A549 (cell line): ENCODE measurements at regions not wholly inside any gene's neighbourhood (a gene's known extent, or its start where the extent isn't known, plus 50 kb on each side); places are given as distances from the start of the nearest gene placed in this dataset.
"Not testable (repeated sequence)": the region's sequence is repeated elsewhere in the genome, so short reads cannot be mapped to it uniquely, and the experiment has no call there.

ENCODE experiments used
- ATAC-seq, 2 experiments: fragments of 200-7000 bp in 1 of 2; fragments of >200 bp in 1 of 2; cut with Nextera tagmentation in 1 of 2; cut with Tn5 transposase in 1 of 2; 3 replicates each; pipeline versions ENCODE4 v1.8.0 to v1.9.1; 2018 to 2020; ENCODE audit warnings: mild to moderate bottlenecking in 1 of 2, moderate library complexity in 1 of 2
- CTCF ChIA-PET: fragments of 300-600 bp; sonication (Branson Sonifier 250); formaldehyde crosslinking; extraction: SDS; loops from one replicate; lab custom pipeline; 2021; ENCODE audit warnings: antibody characterized with exemption, inconsistent platforms; lab: Yijun Ruan, JAX
- POLR2A ChIA-PET: fragments of 350-600 bp; formaldehyde crosslinking; extraction: SDS; loops from one replicate; lab custom pipeline; 2021; ENCODE audit warnings: antibody characterized with exemption, inconsistent platforms; lab: Yijun Ruan, JAX
- DNase-seq, 2 experiments: peaks; one replicate each; pipeline versions ENCODE4 v3.0.0 to v3.0.0-alpha.2; 2011 to 2016; ENCODE audit warnings: low read depth in 1 of 2, low spot score in 1 of 2
- FAIRE-seq: peaks from 2 replicates; lab custom pipeline; 2011; peaks lifted over from hg19 to GRCh38; lab: Jason Lieb, UNC
- H3K27ac ChIP-seq, 2 experiments: fragments of >200 bp; sonication (Bioruptor Twin); formaldehyde crosslinking; 3 replicates each; pipeline ENCODE4 v1.5.1; 2016 to 2017
- H3K4me1 ChIP-seq: fragments of >200 bp; sonication (Bioruptor Twin); formaldehyde crosslinking; 3 replicates; pipeline ENCODE4 v1.6.1; 2016
- H3K4me2 ChIP-seq: fragments of >200 bp; sonication (Bioruptor Twin); formaldehyde crosslinking; 3 replicates; pipeline ENCODE4 v1.6.1; 2016
- H3K4me3 ChIP-seq: fragments of >200 bp; sonication (Bioruptor Twin); formaldehyde crosslinking; 3 replicates; pipeline ENCODE4 v1.5.1; 2016
- H3K9me3 ChIP-seq: fragments of >200 bp; sonication (Bioruptor Twin); formaldehyde crosslinking; 3 replicates; pipeline ENCODE4 v1.6.1; 2016
- CBX2 ChIP-seq: fragments of 200-600 bp; sonication (generic); IDR thresholded peaks from 2 replicates; pipeline ENCODE4 v1.6.1; 2016; ENCODE audit warnings: low read depth, mild to moderate bottlenecking, borderline replicate concordance
- CBX8 ChIP-seq: fragments of 200-600 bp; sonication (generic); IDR thresholded peaks from 2 replicates; pipeline ENCODE4 v1.6.1; 2016
- FOXS1 ChIP-seq: fragments of 250-450 bp; sonication (Bioruptor Pico); IDR thresholded peaks from 2 replicates; pipeline ENCODE4 v1.5.0; 2020; ENCODE audit warnings: mild to moderate bottlenecking, moderate library complexity
- HDAC2 ChIP-seq: fragments of 200-600 bp; sonication (generic); IDR thresholded peaks from 2 replicates; pipeline ENCODE4 v1.6.1; 2016
- MAZ ChIP-seq: fragments of 150-350 bp; IDR thresholded peaks from 2 replicates; pipeline ENCODE4 v1.6.1; 2014; ENCODE audit warnings: antibody characterized with exemption, low read depth, low read length, borderline replicate concordance
- POLR2A ChIP-seq: IDR thresholded peaks from 2 replicates; pipeline ENCODE4 v1.6.1; 2012; ENCODE audit warnings: mild to moderate bottlenecking, low read length
- WGBS: methylation state at CpG from one replicate; pipeline ENCODE4 v1.1.6; 2017; ENCODE audit errors: missing lambda C conversion rate; 5-methylcytosine and 5-hydroxymethylcytosine counted together
- TF ChIP-seq, protein P1 (sequence below): fragments of 150-350 bp; IDR thresholded peaks from 2 replicates; pipeline ENCODE4 v1.6.1; 2014; ENCODE audit warnings: low read depth, mild to moderate bottlenecking, low read length
- TF ChIP-seq, protein P2 (sequence below): fragments of >200 bp; sonication (Bioruptor Twin); formaldehyde crosslinking; IDR thresholded peaks from 3 replicates; pipeline ENCODE4 v1.5.1; 2016
- TF ChIP-seq, protein P3 (sequence below): fragments of 200-600 bp; sonication (generic); IDR thresholded peaks from 2 replicates; pipeline ENCODE4 v1.6.1; 2016; ENCODE audit warnings: antibody characterized with exemption, mild to moderate bottlenecking, moderate library complexity

DNA sequence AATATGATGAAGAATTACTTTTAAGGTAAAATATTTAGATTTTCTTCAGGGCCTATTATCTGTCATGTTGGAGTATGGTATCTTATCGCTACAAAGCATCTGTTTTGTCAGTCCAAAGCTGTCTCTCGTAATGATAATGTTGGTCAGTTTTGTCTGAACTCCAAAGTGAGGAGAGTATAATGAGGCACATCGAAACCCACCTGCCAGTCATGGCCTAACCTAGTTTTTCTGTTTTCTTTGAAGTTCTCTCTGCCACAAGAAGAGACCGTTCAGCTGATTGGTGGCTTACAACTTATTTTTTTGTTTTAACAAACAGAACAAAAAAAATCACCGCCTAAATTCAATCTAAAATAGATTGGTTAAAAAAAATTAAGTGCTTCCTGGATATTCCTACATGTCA lies 1387.9 kb downstream of the RPIA start:
- Histone ChIP-seq H3K4me2 (no peak overlapping the region), H3K4me1 (no peaks in the 10 kb centered on the region), H3K9me3 (no peaks in the 10 kb centered on the region), H3K27ac (no peak overlapping the region), H3K4me3 (no peak overlapping the region)
- FAIRE-seq, result no peak
- no peak for ATAC-seq
- TF ChIP-seq, protein P1, sequence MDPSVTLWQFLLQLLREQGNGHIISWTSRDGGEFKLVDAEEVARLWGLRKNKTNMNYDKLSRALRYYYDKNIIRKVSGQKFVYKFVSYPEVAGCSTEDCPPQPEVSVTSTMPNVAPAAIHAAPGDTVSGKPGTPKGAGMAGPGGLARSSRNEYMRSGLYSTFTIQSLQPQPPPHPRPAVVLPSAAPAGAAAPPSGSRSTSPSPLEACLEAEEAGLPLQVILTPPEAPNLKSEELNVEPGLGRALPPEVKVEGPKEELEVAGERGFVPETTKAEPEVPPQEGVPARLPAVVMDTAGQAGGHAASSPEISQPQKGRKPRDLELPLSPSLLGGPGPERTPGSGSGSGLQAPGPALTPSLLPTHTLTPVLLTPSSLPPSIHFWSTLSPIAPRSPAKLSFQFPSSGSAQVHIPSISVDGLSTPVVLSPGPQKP, result no peak
- TF ChIP-seq FOXS1 (CRISPR knock-in tag) (no peak), HDAC2 (no peak), CBX8 (no peak), POLR2A (no peak), CBX2 (no peak), MAZ (no peak)
- TF ChIP-seq, protein P2, sequence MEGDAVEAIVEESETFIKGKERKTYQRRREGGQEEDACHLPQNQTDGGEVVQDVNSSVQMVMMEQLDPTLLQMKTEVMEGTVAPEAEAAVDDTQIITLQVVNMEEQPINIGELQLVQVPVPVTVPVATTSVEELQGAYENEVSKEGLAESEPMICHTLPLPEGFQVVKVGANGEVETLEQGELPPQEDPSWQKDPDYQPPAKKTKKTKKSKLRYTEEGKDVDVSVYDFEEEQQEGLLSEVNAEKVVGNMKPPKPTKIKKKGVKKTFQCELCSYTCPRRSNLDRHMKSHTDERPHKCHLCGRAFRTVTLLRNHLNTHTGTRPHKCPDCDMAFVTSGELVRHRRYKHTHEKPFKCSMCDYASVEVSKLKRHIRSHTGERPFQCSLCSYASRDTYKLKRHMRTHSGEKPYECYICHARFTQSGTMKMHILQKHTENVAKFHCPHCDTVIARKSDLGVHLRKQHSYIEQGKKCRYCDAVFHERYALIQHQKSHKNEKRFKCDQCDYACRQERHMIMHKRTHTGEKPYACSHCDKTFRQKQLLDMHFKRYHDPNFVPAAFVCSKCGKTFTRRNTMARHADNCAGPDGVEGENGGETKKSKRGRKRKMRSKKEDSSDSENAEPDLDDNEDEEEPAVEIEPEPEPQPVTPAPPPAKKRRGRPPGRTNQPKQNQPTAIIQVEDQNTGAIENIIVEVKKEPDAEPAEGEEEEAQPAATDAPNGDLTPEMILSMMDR, result no peak
- TF ChIP-seq, protein P3, sequence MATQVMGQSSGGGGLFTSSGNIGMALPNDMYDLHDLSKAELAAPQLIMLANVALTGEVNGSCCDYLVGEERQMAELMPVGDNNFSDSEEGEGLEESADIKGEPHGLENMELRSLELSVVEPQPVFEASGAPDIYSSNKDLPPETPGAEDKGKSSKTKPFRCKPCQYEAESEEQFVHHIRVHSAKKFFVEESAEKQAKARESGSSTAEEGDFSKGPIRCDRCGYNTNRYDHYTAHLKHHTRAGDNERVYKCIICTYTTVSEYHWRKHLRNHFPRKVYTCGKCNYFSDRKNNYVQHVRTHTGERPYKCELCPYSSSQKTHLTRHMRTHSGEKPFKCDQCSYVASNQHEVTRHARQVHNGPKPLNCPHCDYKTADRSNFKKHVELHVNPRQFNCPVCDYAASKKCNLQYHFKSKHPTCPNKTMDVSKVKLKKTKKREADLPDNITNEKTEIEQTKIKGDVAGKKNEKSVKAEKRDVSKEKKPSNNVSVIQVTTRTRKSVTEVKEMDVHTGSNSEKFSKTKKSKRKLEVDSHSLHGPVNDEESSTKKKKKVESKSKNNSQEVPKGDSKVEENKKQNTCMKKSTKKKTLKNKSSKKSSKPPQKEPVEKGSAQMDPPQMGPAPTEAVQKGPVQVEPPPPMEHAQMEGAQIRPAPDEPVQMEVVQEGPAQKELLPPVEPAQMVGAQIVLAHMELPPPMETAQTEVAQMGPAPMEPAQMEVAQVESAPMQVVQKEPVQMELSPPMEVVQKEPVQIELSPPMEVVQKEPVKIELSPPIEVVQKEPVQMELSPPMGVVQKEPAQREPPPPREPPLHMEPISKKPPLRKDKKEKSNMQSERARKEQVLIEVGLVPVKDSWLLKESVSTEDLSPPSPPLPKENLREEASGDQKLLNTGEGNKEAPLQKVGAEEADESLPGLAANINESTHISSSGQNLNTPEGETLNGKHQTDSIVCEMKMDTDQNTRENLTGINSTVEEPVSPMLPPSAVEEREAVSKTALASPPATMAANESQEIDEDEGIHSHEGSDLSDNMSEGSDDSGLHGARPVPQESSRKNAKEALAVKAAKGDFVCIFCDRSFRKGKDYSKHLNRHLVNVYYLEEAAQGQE, result no peak
- DNase-seq, result no peak
- CTCF ChIA-PET, result no interaction called here
- POLR2A ChIA-PET, result no interaction called here
- 3% methylated on average over 5 of the region's 5 CpGs for WGBS

DNA sequence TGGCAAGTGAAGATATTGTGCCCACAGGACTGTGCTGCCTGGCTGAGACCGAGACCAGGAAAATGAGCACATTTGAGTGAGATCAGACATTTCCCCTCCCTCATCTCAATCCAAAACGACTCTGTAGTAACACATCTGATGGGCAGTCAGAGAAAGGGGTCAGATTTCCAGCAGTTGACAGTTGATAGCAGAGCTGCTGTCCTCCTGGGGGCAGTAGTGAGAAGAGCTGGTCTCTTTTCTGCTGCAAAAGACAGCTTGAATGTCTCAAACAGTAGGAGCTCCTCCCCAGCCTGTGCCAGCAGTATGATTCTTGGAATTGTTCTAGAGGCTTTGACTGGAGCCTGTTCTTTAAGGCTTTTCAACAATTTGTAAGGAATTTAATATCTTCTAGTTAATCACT lies 1396.3 kb downstream of the RPIA start:
- peak in 1 of 2 experiments; percentile 57; a peak in 2 of 6 replicates for ATAC-seq
- POLR2A ChIA-PET, result not testable (repeated sequence)

DNA sequence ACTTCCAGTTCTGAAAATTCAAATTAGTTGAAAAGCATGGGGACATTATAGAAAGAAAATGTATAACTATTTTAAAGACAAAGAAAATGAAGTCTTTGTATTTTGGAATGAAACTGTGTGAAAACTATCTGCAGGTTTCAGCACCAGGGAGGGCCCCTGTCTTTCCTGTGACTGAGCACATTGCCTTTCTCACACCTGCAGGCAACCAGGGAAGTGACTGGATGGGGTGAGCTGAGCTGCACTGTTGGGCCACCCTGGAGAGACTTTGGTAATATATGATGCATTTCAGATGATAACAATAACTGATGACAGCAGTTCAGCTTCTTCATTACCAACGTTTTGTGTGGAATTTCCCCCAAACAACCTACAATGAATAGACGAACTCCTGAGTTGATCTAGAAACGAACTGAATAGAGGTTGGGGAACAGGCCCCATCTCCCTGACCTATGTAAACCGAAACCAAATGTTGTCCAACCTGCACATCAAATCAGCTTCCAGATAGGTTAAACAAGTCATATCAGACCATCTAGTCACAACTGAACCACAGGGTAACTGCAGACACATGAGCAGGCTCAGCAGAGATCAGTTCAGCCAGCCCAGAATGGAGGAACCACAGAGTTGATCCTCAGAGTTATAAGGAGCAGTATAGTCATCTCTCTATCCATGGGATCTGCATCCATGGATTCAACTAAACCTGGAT lies 1402.2 kb downstream of the RPIA start:
- WGBS, result 7% methylated on average over 3 of the region's 4 CpGs
- H3K4me1 ChIP-seq, H3K27ac ChIP-seq, DNase-seq, ATAC-seq, POLR2A ChIA-PET, FAIRE-seq, H3K4me2 ChIP-seq, H3K9me3 ChIP-seq, CTCF ChIA-PET, H3K4me3 ChIP-seq: not testable (repeated sequence)

More for the DNA sequence above, 1396.3 kb downstream of the RPIA start:
- 0% methylated on average over 2 of the region's 2 CpGs for WGBS
- H3K4me3 ChIP-seq, H3K4me2 ChIP-seq, H3K27ac ChIP-seq, FAIRE-seq, CTCF ChIA-PET, H3K9me3 ChIP-seq, H3K4me1 ChIP-seq, DNase-seq: not testable (repeated sequence)

DNA sequence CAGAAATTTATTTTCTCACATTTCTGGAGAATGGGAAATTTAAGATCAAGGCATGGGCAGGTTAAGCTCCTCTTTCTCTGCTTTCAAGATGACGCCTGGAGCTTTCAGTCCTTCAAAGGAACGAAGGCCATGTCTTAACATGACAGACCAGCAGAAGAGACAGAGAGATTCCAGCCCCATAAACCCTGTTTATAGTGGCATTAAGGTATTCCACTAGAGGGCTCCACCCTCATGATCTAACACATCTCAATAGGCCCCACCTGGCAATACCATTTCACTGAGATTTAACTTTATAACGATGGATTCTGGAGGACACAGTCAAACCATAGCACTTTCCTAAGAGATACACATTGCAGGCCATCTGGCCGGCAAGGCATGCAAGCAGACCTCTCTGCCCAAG lies 1406.1 kb downstream of the RPIA start:
- H3K9me3 ChIP-seq, H3K4me3 ChIP-seq, H3K27ac ChIP-seq, CTCF ChIA-PET, H3K4me2 ChIP-seq, FAIRE-seq, POLR2A ChIA-PET, H3K4me1 ChIP-seq, DNase-seq: not testable (repeated sequence)
- peak in 1 of 2 experiments; percentile 57; a peak in 1 of 6 replicates for ATAC-seq
- WGBS, result 0% methylated on average over 4 of the region's 4 CpGs

DNA sequence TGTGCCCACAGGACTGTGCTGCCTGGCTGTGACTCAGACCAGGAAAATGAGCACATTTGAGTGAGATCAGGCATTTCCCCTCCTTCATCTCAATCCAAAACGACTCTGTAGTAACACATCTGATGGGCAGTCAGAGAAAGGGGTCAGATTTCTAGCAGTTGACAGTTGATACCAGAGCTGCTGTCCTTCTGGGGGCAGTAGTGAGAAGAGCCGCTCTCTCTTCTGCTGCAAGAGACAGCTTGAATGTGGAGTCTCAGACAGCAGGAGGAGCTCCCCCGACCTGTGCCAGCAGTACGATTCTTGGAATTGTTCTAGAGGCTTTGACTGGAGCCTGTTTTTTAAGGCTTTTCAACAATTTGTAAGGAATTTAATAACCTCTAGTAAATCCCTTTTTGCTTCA lies 1413.7 kb downstream of the RPIA start:
- POLR2A ChIA-PET, FAIRE-seq, H3K4me1 ChIP-seq, CTCF ChIA-PET, H3K4me2 ChIP-seq, H3K4me3 ChIP-seq, H3K27ac ChIP-seq, H3K9me3 ChIP-seq: not testable (repeated sequence)
- ATAC-seq (peak in 1 of 2 experiments; percentile 72; a peak in 2 of 6 replicates), DNase-seq (peak in 1 of 2 experiments; percentile 10)
- 0% methylated on average over 3 of the region's 4 CpGs for WGBS

DNA sequence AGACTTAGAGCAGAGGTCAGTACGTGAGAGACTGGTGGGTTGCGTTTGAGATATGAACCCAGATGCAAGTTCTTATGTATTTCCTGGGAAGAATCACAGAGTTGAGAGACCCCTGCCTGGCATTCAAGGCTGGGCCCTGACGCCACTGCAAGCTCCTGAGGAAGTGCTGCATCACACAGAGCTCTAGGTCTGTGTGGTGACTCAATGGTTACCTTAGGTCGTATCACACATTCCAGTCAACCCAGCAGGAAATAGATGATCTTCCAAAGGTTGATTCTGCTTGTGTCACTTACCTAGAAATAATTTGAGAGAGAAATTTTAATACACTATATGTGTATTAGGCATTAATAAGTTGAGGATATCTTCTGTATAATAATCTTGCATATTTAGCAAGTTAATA lies 1431.9 kb downstream of the RPIA start:
- H3K4me3 ChIP-seq, H3K4me1 ChIP-seq, POLR2A ChIA-PET, FAIRE-seq, ATAC-seq, H3K27ac ChIP-seq, CTCF ChIA-PET, H3K4me2 ChIP-seq, H3K9me3 ChIP-seq, DNase-seq: not testable (repeated sequence)
- WGBS, result 24% methylated on average over 4 of the region's 4 CpGs

DNA sequence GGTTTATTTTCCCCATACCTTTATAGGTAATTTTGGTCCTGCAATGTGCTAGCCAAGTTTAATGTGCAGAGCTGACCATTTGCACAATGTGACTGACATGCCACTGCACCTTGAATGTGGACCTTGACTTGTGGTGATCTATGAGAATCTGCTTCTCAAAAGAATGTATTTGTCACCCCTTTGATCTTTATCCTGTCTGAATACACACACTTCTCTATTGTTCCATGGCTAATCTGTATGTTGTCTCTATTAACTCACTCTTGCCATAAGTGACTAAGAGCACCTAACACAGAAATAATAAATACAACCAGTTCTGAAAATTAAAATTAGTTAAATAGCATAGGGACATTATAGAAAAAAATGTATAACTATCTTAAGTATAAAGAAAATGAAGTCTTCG lies 1447.6 kb downstream of the RPIA start:
- CTCF ChIA-PET, H3K4me3 ChIP-seq, H3K4me2 ChIP-seq, H3K27ac ChIP-seq, DNase-seq, H3K9me3 ChIP-seq, H3K4me1 ChIP-seq, ATAC-seq, FAIRE-seq, POLR2A ChIA-PET: not testable (repeated sequence)
- 0% methylated on average over 1 of the region's 1 CpG for WGBS
